ENCODE measurements at regions not wholly inside any gene's neighbourhood (a gene's known extent, or its start where the extent isn't known, plus 50 kb on each side); places are given as distances from the start of the nearest gene placed in this dataset.

DNA sequence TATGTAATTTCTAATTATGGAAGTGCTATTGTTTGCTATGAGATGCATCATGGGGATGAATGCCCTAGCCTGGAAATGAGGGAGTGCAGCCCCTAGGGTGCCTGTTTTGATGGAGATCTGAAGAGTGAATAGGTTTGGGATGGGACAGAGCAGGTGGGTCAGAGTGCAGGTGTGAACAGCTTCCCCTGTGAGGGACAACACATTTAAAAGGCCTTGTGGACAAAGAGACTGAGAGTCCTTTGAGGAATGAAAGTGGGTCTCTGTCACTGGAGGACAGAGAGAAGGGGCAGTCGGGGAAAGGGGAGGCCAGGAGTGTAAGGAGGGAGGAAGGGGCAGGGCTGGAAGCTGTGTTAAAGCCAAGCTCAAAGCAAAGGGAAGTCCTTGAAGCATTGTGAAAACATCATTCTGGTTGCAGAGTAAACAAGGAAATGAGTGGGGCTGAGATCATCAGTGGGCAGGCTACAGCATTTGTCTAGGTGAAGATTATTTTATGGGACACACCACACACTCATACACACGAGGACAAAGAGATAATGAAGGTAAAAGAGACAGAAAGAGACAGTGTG, 877.6 kb downstream of the SLC4A3 start:
- Histone ChIP-seq H3K27me3 (replicated peaks in 1 of 7) (no peaks in the 10 kb centered on the region), H3K4me3 (no peak overlapping the region), H3K36me3 (no peaks in the 10 kb centered on the region), H3K27ac (no peak overlapping the region), H3K4me1 (no peaks in the 10 kb centered on the region), H3K9me3 (peaks cover 0 to 6% (median 0%) of the 10 kb centered on the region in 8 donors)
- 24 to 46% (median 42%) methylated on average over 2 of the region's 2 CpGs for WGBS, 5 donors
- intact Hi-C loops (cut with DNase I; ENCODE audit: low total_unique reads) = no loop called here
- no peak for TF ChIP-seq CTCF (IDR thresholded peaks at IDR 0.05 in 8 of 11, conservative IDR thresholded peaks at IDR 0.05 in 3 of 11)
- TF ChIP-seq POLR2A (IDR thresholded peaks at IDR 0.05) = no peak
- no peak for TF ChIP-seq POLR2AphosphoS5 (IDR thresholded peaks at IDR 0.05)
- no peak for DNase-seq

DNA sequence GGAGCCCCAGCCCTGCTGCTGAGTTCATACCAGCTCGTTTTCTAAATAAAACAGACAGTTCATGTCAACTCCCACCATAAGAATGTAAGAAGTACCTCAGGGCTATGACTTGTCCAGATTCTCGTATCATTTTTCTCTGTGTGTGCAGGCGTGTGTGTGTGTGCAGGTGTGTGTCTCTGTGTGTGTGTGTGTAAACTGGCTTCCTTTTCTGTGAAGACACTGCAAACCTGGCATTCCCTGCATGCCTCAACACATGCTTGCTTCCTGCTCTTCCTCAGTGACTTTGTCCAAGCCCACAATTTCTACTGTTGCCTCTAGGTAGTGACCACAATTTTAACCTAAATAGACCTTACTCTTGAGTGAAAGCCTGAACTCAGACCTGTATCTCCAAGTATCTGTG, 879.0 kb downstream of the SLC4A3 start:
- intact Hi-C loops (cut with DNase I; ENCODE audit: low total_unique reads) = no loop called here
- H3K4me1 ChIP-seq = no peaks in the 10 kb centered on the region
- H3K36me3 ChIP-seq = no peaks in the 10 kb centered on the region
- no peak overlapping the region for H3K4me3 ChIP-seq
- 74 to 87% (median 75%) methylated on average over 3 of the region's 3 CpGs for WGBS, 5 donors
- TF ChIP-seq POLR2A (IDR thresholded peaks at IDR 0.05) (no peak), CTCF (IDR thresholded peaks at IDR 0.05 in 8 of 11, conservative IDR thresholded peaks at IDR 0.05 in 3 of 11) (no peak), POLR2AphosphoS5 (IDR thresholded peaks at IDR 0.05) (no peak)
- H3K9me3 ChIP-seq = peaks cover 0 to 3% (median 0%) of the 10 kb centered on the region in 8 donors
- no peaks in the 10 kb centered on the region for H3K27me3 ChIP-seq (replicated peaks in 1 of 7)
- no peak for DNase-seq
- H3K27ac ChIP-seq = no peak overlapping the region

DNA sequence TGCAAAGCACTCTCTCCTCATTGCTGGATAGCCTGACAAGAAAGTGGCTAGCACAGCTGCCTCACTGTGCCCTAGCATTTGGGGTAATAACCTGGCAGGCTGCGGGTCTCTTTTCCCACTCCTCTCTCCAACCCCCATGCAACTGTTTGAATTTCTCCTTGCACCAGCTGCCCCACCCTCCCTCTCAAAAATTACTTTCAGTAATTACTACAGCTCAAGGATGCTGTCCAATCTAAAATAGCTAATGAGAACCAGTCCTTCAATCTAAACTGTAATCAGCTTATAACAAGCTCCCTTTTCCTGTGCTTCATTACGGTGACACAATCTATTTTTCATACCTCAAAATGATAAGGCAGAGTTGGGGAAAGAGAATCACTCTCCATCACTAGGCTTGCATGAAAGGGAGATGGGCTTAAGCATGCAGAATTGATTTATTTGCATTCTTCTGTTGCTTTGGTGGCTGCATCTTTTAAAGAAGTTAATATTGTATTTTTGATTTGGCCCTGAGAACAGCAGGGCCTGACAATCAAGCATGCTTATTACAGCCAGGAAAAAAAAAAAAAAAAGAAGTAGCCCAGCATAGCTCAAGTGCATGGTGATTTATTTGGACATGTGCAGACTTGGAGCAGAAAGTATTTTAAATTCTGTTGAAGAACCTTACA, 881.8 kb downstream of the SLC4A3 start:
- TF ChIP-seq POLR2AphosphoS5 (IDR thresholded peaks at IDR 0.05) = no peak
- no peak for TF ChIP-seq CTCF (IDR thresholded peaks at IDR 0.05 in 8 of 11, conservative IDR thresholded peaks at IDR 0.05 in 3 of 11)
- TF ChIP-seq POLR2A (IDR thresholded peaks at IDR 0.05) = no peak
- no peaks in the 10 kb centered on the region for H3K4me1 ChIP-seq
- no peaks in the 10 kb centered on the region for H3K36me3 ChIP-seq
- no peaks in the 10 kb centered on the region for H3K27me3 ChIP-seq (replicated peaks in 1 of 7)
- H3K27ac ChIP-seq = no peak overlapping the region
- DNase-seq = no peak
- H3K9me3 ChIP-seq = peaks cover 0 to 4% (median 0%) of the 10 kb centered on the region in 8 donors
- intact Hi-C loops (cut with DNase I; ENCODE audit: low total_unique reads) = no loop called here
- 54 to 74% (median 69%) methylated on average over 2 of the region's 2 CpGs for WGBS, 5 donors
- no peak overlapping the region for H3K4me3 ChIP-seq

- no peaks in the 10 kb centered on the region for H3K27me3 ChIP-seq (replicated peaks in 1 of 7)
- no peak overlapping the region for H3K4me3 ChIP-seq
- peaks cover 0 to 4% (median 0%) of the 10 kb centered on the region in 8 donors for H3K9me3 ChIP-seq
- no peak for TF ChIP-seq POLR2A (IDR thresholded peaks at IDR 0.05)
- TF ChIP-seq CTCF (IDR thresholded peaks at IDR 0.05 in 8 of 11, conservative IDR thresholded peaks at IDR 0.05 in 3 of 11) = no peak
- TF ChIP-seq POLR2AphosphoS5 (IDR thresholded peaks at IDR 0.05) = no peak
- H3K36me3 ChIP-seq = no peaks in the 10 kb centered on the region
- DNase-seq = no peak
- 82 to 91% (median 86%) methylated on average over 6 of the region's 6 CpGs for WGBS, 5 donors
- intact Hi-C loops (cut with DNase I; ENCODE audit: low total_unique reads) = no loop called here
- no peak overlapping the region for H3K27ac ChIP-seq
- H3K4me1 ChIP-seq = no peaks in the 10 kb centered on the region
Observed at GRCh38 chr2:220509966-220510365, 882.5 kb downstream of the SLC4A3 start.
